PFSK-1 (cell line): ENCODE measurements at regions not wholly inside any gene's neighbourhood (a gene's known extent, or its start where the extent isn't known, plus 50 kb on each side); places are given as distances from the start of the nearest gene placed in this dataset.

Experiments used
- POLR2AphosphoS5 ChIP-seq: IDR thresholded peaks from 2 replicates; pipeline ENCODE4 v1.6.1; 2012; ENCODE audit warnings: low read depth, mild to moderate bottlenecking, control low read depth, low read length, moderate library complexity
- TAF1 ChIP-seq: IDR thresholded peaks from 2 replicates; pipeline ENCODE4 v1.6.1; 2012; ENCODE audit warnings: low read length, control low read depth, borderline replicate concordance; ENCODE audit not compliant: insufficient read depth

DNA sequence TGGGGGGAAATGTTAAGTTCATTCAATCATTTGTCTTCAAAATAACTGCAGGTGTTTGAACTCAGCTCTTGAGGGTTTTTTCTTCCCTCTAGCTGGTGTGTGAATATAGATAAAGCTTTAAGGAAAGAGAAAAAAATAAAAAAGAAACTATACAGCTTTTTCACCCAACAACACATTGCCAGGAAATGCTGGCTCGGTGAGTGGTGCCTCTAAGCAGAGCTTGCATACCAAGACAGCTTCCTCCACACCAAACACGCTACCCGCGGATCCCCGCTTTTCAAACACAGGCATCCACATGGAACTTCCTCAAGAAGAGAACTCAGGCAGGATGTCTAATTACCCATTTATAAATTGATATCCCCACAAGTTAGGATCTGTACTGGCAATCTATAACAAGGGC, 69.8 kb upstream of the TANK start:
- no peak for TF ChIP-seq TAF1
- no peak for TF ChIP-seq POLR2AphosphoS5
